ENCODE measurements at regions not wholly inside any gene's neighbourhood (a gene's known extent, or its start where the extent isn't known, plus 50 kb on each side); places are given as distances from the start of the nearest gene placed in this dataset.

DNA sequence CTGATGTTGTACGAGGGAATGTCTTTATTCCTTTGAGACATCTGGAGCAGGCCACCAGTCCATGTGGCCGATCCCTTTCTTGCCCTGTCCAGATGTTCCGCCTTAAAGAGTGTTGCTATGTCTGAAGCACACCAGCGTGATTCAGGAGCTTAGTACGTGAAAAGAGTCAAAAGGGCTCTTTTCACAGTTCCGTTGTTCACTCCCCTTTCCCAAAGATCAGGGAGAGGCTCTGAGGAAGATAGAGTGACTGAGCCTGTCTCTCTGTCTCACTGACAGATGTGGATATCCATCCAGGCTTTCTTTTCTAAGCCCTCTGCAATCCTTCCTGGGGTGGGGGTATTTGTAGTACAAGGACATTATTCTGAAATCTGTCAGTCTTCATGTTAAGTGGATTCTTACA lies 262.5 kb upstream of the LRTM1 start (continued):
- TF ChIP-seq, protein P1, sequence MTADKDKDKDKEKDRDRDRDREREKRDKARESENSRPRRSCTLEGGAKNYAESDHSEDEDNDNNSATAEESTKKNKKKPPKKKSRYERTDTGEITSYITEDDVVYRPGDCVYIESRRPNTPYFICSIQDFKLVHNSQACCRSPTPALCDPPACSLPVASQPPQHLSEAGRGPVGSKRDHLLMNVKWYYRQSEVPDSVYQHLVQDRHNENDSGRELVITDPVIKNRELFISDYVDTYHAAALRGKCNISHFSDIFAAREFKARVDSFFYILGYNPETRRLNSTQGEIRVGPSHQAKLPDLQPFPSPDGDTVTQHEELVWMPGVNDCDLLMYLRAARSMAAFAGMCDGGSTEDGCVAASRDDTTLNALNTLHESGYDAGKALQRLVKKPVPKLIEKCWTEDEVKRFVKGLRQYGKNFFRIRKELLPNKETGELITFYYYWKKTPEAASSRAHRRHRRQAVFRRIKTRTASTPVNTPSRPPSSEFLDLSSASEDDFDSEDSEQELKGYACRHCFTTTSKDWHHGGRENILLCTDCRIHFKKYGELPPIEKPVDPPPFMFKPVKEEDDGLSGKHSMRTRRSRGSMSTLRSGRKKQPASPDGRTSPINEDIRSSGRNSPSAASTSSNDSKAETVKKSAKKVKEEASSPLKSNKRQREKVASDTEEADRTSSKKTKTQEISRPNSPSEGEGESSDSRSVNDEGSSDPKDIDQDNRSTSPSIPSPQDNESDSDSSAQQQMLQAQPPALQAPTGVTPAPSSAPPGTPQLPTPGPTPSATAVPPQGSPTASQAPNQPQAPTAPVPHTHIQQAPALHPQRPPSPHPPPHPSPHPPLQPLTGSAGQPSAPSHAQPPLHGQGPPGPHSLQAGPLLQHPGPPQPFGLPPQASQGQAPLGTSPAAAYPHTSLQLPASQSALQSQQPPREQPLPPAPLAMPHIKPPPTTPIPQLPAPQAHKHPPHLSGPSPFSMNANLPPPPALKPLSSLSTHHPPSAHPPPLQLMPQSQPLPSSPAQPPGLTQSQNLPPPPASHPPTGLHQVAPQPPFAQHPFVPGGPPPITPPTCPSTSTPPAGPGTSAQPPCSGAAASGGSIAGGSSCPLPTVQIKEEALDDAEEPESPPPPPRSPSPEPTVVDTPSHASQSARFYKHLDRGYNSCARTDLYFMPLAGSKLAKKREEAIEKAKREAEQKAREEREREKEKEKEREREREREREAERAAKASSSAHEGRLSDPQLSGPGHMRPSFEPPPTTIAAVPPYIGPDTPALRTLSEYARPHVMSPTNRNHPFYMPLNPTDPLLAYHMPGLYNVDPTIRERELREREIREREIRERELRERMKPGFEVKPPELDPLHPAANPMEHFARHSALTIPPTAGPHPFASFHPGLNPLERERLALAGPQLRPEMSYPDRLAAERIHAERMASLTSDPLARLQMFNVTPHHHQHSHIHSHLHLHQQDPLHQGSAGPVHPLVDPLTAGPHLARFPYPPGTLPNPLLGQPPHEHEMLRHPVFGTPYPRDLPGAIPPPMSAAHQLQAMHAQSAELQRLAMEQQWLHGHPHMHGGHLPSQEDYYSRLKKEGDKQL (CRISPR knock-in tag; IDR thresholded peaks at IDR 0.05; ENCODE audit: borderline replicate concordance) = no peak
- no peak for TF ChIP-seq ZNF12 (CRISPR knock-in tag; IDR thresholded peaks at IDR 0.05)

DNA sequence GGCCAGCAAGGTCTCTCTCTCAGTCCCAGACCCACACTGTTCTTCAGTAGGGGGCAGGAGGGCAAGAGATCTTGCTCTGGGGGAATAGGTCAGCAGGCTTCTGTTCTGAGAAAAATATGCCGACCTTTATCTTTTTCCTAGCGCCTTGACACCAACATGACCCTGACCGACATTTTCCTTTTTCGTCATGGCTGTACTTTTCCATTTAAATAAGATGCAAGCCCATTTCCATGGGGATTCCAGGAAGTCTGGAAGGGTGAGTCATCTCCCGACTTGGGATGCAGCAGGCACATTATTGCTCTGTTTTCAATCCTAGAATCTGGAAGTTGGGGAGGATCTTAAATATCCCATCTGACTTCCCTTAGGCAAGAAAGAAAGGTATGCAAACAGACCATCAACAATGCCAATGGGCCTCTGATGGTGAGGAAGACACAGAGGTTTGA lies 261.5 kb upstream of the LRTM1 start:
- H3K9ac ChIP-seq (ENCODE audit: insufficient read depth in 1 of 2, low read depth in 2 of 2, low read length in 2 of 2) = no peak overlapping the region
- intact Hi-C loops (cut with micrococcal nuclease) = no loop called here
- 6% methylated on average over 2 of the region's 5 CpGs for WGBS (ENCODE audit: insufficient coverage, low coverage, missing lambda C conversion rate)
- BruUV-seq (replicated peaks) = no TSS peak
- H3K27me3 ChIP-seq (ENCODE audit: control insufficient read depth in 2 of 2, insufficient read depth in 2 of 2, low read length in 2 of 2) = no peaks in the 10 kb centered on the region
- H3K9me3 ChIP-seq (replicated peaks; ENCODE audit: control insufficient read depth, insufficient read depth, low read depth, low read length) = no peaks in the 10 kb centered on the region
- no peak for ATAC-seq
- no peak overlapping the region for H3K4me3 ChIP-seq
- in situ Hi-C loops (cut with MboI) = no loop called here
- FAIRE-seq = no peak
- H3K36me3 ChIP-seq (ENCODE audit: control insufficient read depth, insufficient read depth, low read length) = no peaks in the 10 kb centered on the region
- no peak overlapping the region for H3K4me2 ChIP-seq (ENCODE audit: insufficient read depth, low read length)
- H3K9me1 ChIP-seq (ENCODE audit: control insufficient read depth, insufficient read depth, low read length) = no peaks in the 10 kb centered on the region
- no peaks in the 10 kb centered on the region for H4K20me1 ChIP-seq (replicated peaks; ENCODE audit: control insufficient read depth, insufficient read depth, low read length)
- H2AFZ ChIP-seq (ENCODE audit: low read depth, low read length) = no peak overlapping the region
- no peaks in the 10 kb centered on the region for H3K4me1 ChIP-seq (replicated peaks in 1 of 2; ENCODE audit: control insufficient read depth in 2 of 2, insufficient read depth in 2 of 2, low read length in 2 of 2)
- no peak overlapping the region for H3K27ac ChIP-seq (ENCODE audit: extremely low read depth, low read depth, low read length)
- no peak for DNase-seq (ENCODE audit: extremely low read depth in 1 of 4, low spot score in 3 of 4)
- CTCF ChIA-PET (ENCODE audit: low intra/inter-chr PET ratio) = no interaction called here
- POLR2A ChIA-PET = no interaction called here
- no peaks in the 10 kb centered on the region for H3K79me2 ChIP-seq (ENCODE audit: control insufficient read depth, insufficient read depth, low read length)
- TF ChIP-seq BACH1 (tag; IDR thresholded peaks at IDR 0.05) = no peak
- TF ChIP-seq GTF2E2 (tag; IDR thresholded peaks at IDR 0.05) = no peak
- TF ChIP-seq, protein P2, sequence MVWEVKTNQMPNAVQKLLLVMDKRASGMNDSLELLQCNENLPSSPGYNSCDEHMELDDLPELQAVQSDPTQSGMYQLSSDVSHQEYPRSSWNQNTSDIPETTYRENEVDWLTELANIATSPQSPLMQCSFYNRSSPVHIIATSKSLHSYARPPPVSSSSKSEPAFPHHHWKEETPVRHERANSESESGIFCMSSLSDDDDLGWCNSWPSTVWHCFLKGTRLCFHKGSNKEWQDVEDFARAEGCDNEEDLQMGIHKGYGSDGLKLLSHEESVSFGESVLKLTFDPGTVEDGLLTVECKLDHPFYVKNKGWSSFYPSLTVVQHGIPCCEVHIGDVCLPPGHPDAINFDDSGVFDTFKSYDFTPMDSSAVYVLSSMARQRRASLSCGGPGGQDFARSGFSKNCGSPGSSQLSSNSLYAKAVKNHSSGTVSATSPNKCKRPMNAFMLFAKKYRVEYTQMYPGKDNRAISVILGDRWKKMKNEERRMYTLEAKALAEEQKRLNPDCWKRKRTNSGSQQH (CRISPR knock-in tag; IDR thresholded peaks at IDR 0.05) = no peak
